Aorta (tissue), 5 donors: ENCODE measurements at regions not wholly inside any gene's neighbourhood (a gene's known extent, or its start where the extent isn't known, plus 50 kb on each side); places are given as distances from the start of the nearest gene placed in this dataset.
"Not testable (repeated sequence)": the region's sequence is repeated elsewhere in the genome, so short reads cannot be mapped to it uniquely, and the experiment has no call there.

ENCODE experiments used
- ATAC-seq: fragments of 200-7000 bp; cut with Tn5 transposase; one replicate; pipeline ENCODE4 v1.9.1; 2022; ENCODE audit warnings: moderate library complexity; ENCODE audit not compliant: low FRiP score
- DNase-seq, 2 donors: peaks; one replicate each; pipeline ENCODE4 v3.0.0-alpha.2; 2020
- H3K27ac ChIP-seq, 2 donors: one replicate each; pipeline ENCODE4 v1.5.1; 2013; ENCODE audit warnings: low read length in 2 of 2, mild to moderate bottlenecking in 2 of 2, moderate library complexity in 2 of 2, control low read depth in 1 of 2, inconsistent platforms in 1 of 2, low read depth in 1 of 2
- H3K27me3 ChIP-seq, 2 donors: one replicate each; pipeline ENCODE4 v1.6.1; 2013; ENCODE audit warnings: control low read depth in 1 of 2, low read length in 1 of 2, mild to moderate bottlenecking in 1 of 2, moderate library complexity in 1 of 2; ENCODE audit not compliant: insufficient read depth in 2 of 2, control insufficient read depth in 1 of 2
- H3K36me3 ChIP-seq, 2 donors: one replicate each; pipeline ENCODE4 v1.6.1; 2013; ENCODE audit warnings: control low read depth in 1 of 2, low read length in 1 of 2, mild to moderate bottlenecking in 1 of 2; ENCODE audit not compliant: insufficient read depth in 2 of 2, control insufficient read depth in 1 of 2
- H3K4me1 ChIP-seq, 2 donors: one replicate each; pipeline ENCODE4 v1.6.1; 2013; ENCODE audit warnings: low read length in 2 of 2, control low read depth in 1 of 2, mild to moderate bottlenecking in 1 of 2, moderate library complexity in 1 of 2; ENCODE audit not compliant: insufficient read depth in 2 of 2, control insufficient read depth in 1 of 2
- H3K4me3 ChIP-seq, 2 donors: one replicate each; pipeline ENCODE4 v1.5.1; 2013; ENCODE audit warnings: low read length in 2 of 2, control low read depth in 1 of 2, mild to moderate bottlenecking in 1 of 2
- H3K9me3 ChIP-seq: one replicate; pipeline ENCODE4 v1.6.1; 2013; ENCODE audit warnings: mild to moderate bottlenecking, low read length; ENCODE audit not compliant: control insufficient read depth
- WGBS, 2 donors: extraction: QIAGEN DNeasy Blood & Tissue Kit; methylation state at CpG; one replicate each; pipeline ENCODE4 v1.1.7; 2013; 5-methylcytosine and 5-hydroxymethylcytosine counted together
- intact Hi-C, 2 donors: fragments of 100-400 bp; cut with DNase I; formaldehyde crosslinking; loops; one replicate each; pipeline versions ENCODE4 v1.14.2 to v1.15.0; 2022
- donor health status: healthy with polysubstance abuse.
- donor health status: Bipolar disorder and iron deficiency.
- donor health status: DM: no; HTN: no; CAD: no.
- donor health status: DM: no; HTN: no; CAD: no.
- donor health status: DM: yes; HTN: yes; CAD: no.

- Histone ChIP-seq H3K36me3 (no peaks in the 10 kb centered on the region), H3K9me3 (no peaks in the 10 kb centered on the region), H3K4me1 (peaks cover 3 to 4% of the 10 kb centered on the region in 2 donors), H3K27ac (no peak overlapping the region), H3K4me3 (no peak overlapping the region), H3K27me3 (no peaks in the 10 kb centered on the region)
- 97% methylated on average over 2 of the region's 2 CpGs for WGBS, 2 donors
- no peak for ATAC-seq
- intact Hi-C loops = loop anchor here (10.0 kb wide), 5 partner anchors 90 to 880 kb away; partner anchors contain the start of genes CDIN1 (in 1 of the 2) and DPH6 (in 1 of the 2)
- DNase-seq = no peak
These were observed 149.0 kb upstream of the DPH6 start for GRCh38 chr15:35695003-35695402.

GRCh38 chr15:35696767-35697231, 150.8 kb upstream of the DPH6 start:
- Histone ChIP-seq H3K4me1 (peaks cover 3 to 4% of the 10 kb centered on the region in 2 donors), H3K36me3 (no peaks in the 10 kb centered on the region), H3K4me3 (no peak overlapping the region), H3K9me3 (no peaks in the 10 kb centered on the region), H3K27ac (peak overlapping the region in 1 of 2 donors; percentile 36), H3K27me3 (no peaks in the 10 kb centered on the region)
- WGBS, 2 donors = 20 to 34% methylated on average over 5 of the region's 5 CpGs
- ATAC-seq = no peak
- no peak for DNase-seq
- intact Hi-C loops = loop anchor here (10.0 kb wide), 5 partner anchors 92 to 878 kb away; partner anchors contain the start of genes CDIN1 (in 1 of the 2) and DPH6 (in 1 of the 2)

GRCh38 chr15:35697549-35698299, 151.8 kb upstream of the DPH6 start:
- ATAC-seq = peak; percentile 50
- H3K9me3 ChIP-seq = no peaks in the 10 kb centered on the region
- no peaks in the 10 kb centered on the region for H3K27me3 ChIP-seq
- H3K4me1 ChIP-seq = peaks cover 3 to 4% of the 10 kb centered on the region in 2 donors
- peak overlapping the region; percentile 36 to 54 for H3K27ac ChIP-seq
- intact Hi-C loops = loop anchor here (10.0 kb wide), 5 partner anchors 93 to 877 kb away; partner anchors contain the start of genes CDIN1 (in 1 of the 2) and DPH6 (in 1 of the 2)
- no peaks in the 10 kb centered on the region for H3K36me3 ChIP-seq
- 14 to 22% methylated on average over 8 of the region's 8 CpGs for WGBS, 2 donors
- DNase-seq = no peak
- no peak overlapping the region for H3K4me3 ChIP-seq

GRCh38 chr15:35698331-35698730, 152.4 kb upstream of the DPH6 start:
- H3K27ac ChIP-seq = no peak overlapping the region
- no peak for ATAC-seq
- intact Hi-C loops = loop anchor here (10.0 kb wide), 5 partner anchors 94 to 876 kb away; partner anchors contain the start of genes CDIN1 (in 1 of the 2) and DPH6 (in 1 of the 2)

GRCh38 chr15:35698966-35699575, 153.1 kb upstream of the DPH6 start:
- ATAC-seq (no peak), DNase-seq (no peak)
- no peak overlapping the region for H3K4me3 ChIP-seq
- intact Hi-C loops = loop anchor here (10.0 kb wide), 5 partner anchors 94 to 876 kb away; partner anchors contain the start of genes CDIN1 (in 1 of the 2) and DPH6 (in 1 of the 2)
- no peaks in the 10 kb centered on the region for H3K27me3 ChIP-seq
- no peaks in the 10 kb centered on the region for H3K36me3 ChIP-seq
- H3K9me3 ChIP-seq = no peaks in the 10 kb centered on the region
- peaks cover 3 to 4% of the 10 kb centered on the region in 2 donors for H3K4me1 ChIP-seq
- 75 to 79% methylated on average over 2 of the region's 2 CpGs for WGBS, 2 donors
- H3K27ac ChIP-seq = no peak overlapping the region

More at GRCh38 chr15:35698331-35698730, 152.4 kb upstream of the DPH6 start:
- H3K4me1 ChIP-seq = peaks cover 3 to 4% of the 10 kb centered on the region in 2 donors
- 74 to 76% methylated on average over 4 of the region's 4 CpGs for WGBS, 2 donors
- H3K36me3 ChIP-seq = no peaks in the 10 kb centered on the region
- H3K4me3 ChIP-seq = no peak overlapping the region
- H3K27me3 ChIP-seq = no peaks in the 10 kb centered on the region
- DNase-seq = no peak
- H3K9me3 ChIP-seq = no peaks in the 10 kb centered on the region

GRCh38 chr15:35700091-35700593, 154.2 kb upstream of the DPH6 start:
- H3K27me3 ChIP-seq, intact Hi-C loops, H3K27ac ChIP-seq, H3K4me3 ChIP-seq, ATAC-seq, H3K9me3 ChIP-seq, H3K36me3 ChIP-seq, DNase-seq, H3K4me1 ChIP-seq: not testable (repeated sequence)
- WGBS, 2 donors = 76 to 91% methylated on average over 5 of the region's 5 CpGs

GRCh38 chr15:35701402-35702046, 155.6 kb upstream of the DPH6 start:
- Histone ChIP-seq H3K4me3 (no peak overlapping the region), H3K4me1 (peaks cover 4 to 5% of the 10 kb centered on the region in 2 donors), H3K27me3 (no peaks in the 10 kb centered on the region), H3K9me3 (no peaks in the 10 kb centered on the region), H3K36me3 (no peaks in the 10 kb centered on the region), H3K27ac (no peak overlapping the region)
- WGBS, 2 donors = 91 to 94% methylated on average over 4 of the region's 4 CpGs
- DNase-seq (no peak), ATAC-seq (no peak)
- intact Hi-C loops = no loop called here

- no peak overlapping the region for H3K4me3 ChIP-seq
- H3K27me3 ChIP-seq = no peaks in the 10 kb centered on the region
- intact Hi-C loops = no loop called here
- no peaks in the 10 kb centered on the region for H3K36me3 ChIP-seq
- ATAC-seq (no peak), DNase-seq (no peak)
- H3K4me1 ChIP-seq = peaks cover 0 to 5% of the 10 kb centered on the region in 2 donors
- H3K27ac ChIP-seq = no peak overlapping the region
- WGBS, 2 donors = 38 to 49% methylated on average over 3 of the region's 3 CpGs
- H3K9me3 ChIP-seq = no peaks in the 10 kb centered on the region
These were observed 157.1 kb upstream of the DPH6 start for GRCh38 chr15:35702946-35703495.
